ENCODE measurements at regions not wholly inside any gene's neighbourhood (a gene's known extent, or its start where the extent isn't known, plus 50 kb on each side); places are given as distances from the start of the nearest gene placed in this dataset.
"Not testable (repeated sequence)": the region's sequence is repeated elsewhere in the genome, so short reads cannot be mapped to it uniquely, and the experiment has no call there.

DNA sequence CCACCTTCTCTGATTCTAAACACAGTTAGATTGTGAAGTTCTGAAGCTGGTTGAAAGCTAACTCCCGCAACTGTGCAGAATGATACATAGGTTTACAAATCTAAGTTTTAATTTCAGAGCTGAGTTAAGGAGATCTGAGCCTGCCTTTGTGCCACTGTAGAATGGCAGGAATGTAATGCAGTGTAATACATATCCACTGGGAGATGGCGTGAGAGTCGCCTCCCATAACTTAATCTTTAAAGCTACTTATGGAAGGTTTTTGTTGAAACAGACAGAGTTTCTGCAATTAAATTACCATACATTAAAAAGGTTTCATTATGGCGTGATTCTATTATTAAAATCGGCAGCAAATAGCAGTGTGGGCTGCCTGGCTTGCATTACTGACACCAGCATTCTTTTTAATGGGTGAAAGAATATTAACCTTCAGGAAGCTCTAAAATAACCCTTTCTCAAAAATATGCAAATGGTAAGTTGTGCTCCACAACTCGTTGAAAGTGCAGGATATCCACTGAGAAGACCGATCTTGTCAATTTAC lies 257.4 kb downstream of the OLFM4 start:
- no peak overlapping the region for H3K4me3 ChIP-seq (ENCODE audit: low read length)
- no peaks in the 10 kb centered on the region for H3K4me1 ChIP-seq (ENCODE audit: control insufficient read depth, insufficient read depth, low read length)
- H3K27me3 ChIP-seq (ENCODE audit: control insufficient read depth, insufficient read depth, low read length): no peaks in the 10 kb centered on the region

DNA sequence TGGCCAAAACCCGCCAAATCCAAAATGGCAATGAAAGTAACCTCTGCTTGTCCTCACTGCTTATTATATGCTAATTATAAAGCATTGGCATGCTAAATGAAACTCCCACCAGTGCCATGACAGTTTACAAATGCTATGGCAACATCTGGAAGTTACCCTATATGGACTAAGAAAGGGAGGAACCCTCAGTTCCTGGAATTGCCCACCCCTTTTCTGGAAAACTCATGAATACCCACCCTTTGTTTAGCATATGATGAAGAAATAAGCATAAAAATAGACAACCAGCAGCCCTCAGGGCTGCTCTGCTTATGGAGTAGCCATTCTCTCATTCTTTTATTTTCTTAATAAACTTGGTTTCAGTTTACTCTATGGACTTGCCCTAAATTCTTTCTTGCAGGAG lies 269.8 kb downstream of the OLFM4 start:
- no peaks in the 10 kb centered on the region for H3K36me3 ChIP-seq (ENCODE audit: insufficient read depth, low read length)
- H3K9ac ChIP-seq (ENCODE audit: low read depth, low read length): no peak overlapping the region
- no peaks in the 10 kb centered on the region for H3K4me1 ChIP-seq (ENCODE audit: control insufficient read depth, insufficient read depth, low read length)
- H3K4me3 ChIP-seq (ENCODE audit: low read length): no peak overlapping the region
- no peaks in the 10 kb centered on the region for H3K27me3 ChIP-seq (ENCODE audit: control insufficient read depth, insufficient read depth, low read length)
- H3K9me3 ChIP-seq (replicated peaks; ENCODE audit: low read length): peaks cover 6% of the 10 kb centered on the region
- no peak overlapping the region for H3K4me2 ChIP-seq (ENCODE audit: low read length)

More for the DNA sequence above, 257.4 kb downstream of the OLFM4 start:
- H3K9ac ChIP-seq (ENCODE audit: low read depth, low read length): no peak overlapping the region
- no peak overlapping the region for H3K4me2 ChIP-seq (ENCODE audit: low read length)
- H3K36me3 ChIP-seq (ENCODE audit: insufficient read depth, low read length): no peaks in the 10 kb centered on the region
- H3K9me3 ChIP-seq (replicated peaks; ENCODE audit: low read length): peaks cover 3% of the 10 kb centered on the region

DNA sequence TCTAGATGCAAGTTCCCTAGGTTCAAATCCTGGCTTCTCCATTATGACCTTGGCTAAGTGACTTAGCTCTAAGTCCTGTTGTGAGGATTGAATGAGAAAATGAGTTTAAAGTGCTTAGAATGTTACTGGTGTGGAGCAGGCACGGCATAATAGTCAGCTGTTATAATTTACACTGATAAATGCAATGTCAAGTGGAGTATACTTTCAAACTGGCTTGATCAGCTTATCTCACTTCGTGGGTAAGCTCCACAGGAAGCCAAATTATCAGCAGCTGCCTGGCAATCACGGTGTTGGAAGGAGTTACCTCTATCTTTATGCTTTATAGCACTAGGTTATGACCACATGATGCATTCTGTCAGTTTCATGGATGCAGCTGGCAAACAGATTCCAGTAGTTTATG lies 272.8 kb downstream of the OLFM4 start:
- no peaks in the 10 kb centered on the region for H3K9me3 ChIP-seq (replicated peaks; ENCODE audit: low read length)
- H3K4me3 ChIP-seq (ENCODE audit: low read length): no peak overlapping the region
- no peak overlapping the region for H3K9ac ChIP-seq (ENCODE audit: low read depth, low read length)
- H3K4me2 ChIP-seq (ENCODE audit: low read length): no peak overlapping the region
- no peaks in the 10 kb centered on the region for H3K36me3 ChIP-seq (ENCODE audit: insufficient read depth, low read length)
- no peaks in the 10 kb centered on the region for H3K27me3 ChIP-seq (ENCODE audit: control insufficient read depth, insufficient read depth, low read length)
- no peaks in the 10 kb centered on the region for H3K4me1 ChIP-seq (ENCODE audit: control insufficient read depth, insufficient read depth, low read length)

DNA sequence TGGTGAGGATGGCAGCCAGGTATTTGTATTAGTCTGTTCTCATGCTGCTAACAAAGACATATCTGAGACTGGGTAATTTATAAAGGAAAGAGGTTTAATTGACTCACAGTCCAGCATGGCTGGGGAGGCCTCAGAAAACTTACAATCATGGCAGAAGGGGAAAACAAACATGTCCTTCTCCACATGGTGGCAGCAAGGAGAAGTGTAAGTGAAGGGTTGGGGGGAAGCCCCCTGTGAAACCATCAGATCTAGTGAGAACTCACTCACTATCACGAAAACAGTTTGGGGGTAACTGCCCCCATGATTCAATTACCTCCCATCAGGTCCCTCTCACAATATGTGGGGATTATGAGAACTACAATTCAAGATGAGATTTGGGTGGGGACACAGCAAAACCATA lies 276.8 kb downstream of the OLFM4 start:
- not testable (repeated sequence) for H3K9ac ChIP-seq (ENCODE audit: low read depth, low read length); H3K4me1 ChIP-seq (ENCODE audit: control insufficient read depth, insufficient read depth, low read length); H3K36me3 ChIP-seq (ENCODE audit: insufficient read depth, low read length); H3K4me2 ChIP-seq (ENCODE audit: low read length); H3K9me3 ChIP-seq (replicated peaks; ENCODE audit: low read length); H3K4me3 ChIP-seq (ENCODE audit: low read length); H3K27me3 ChIP-seq (ENCODE audit: control insufficient read depth, insufficient read depth, low read length)

DNA sequence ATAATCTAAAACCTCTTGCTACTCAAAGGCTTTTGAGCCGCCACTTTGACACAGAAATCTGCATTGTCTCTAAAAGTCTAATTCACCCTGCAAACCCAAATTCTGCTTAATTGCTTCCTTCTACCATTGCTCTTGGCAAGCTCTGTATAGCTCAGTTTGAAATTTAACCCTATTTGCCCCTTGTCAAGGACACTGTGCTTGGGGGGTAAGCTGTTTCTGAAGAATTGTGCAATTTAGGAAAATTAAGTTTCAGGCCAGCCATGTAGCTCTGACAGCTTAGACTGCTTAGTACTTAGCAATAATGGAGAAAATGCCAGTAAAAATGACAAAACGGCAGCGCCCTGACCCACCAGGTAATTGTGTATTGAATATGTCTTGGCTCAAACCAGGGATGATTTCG lies 282.2 kb downstream of the OLFM4 start:
- Histone ChIP-seq H3K36me3 (ENCODE audit: insufficient read depth, low read length) (no peaks in the 10 kb centered on the region), H3K27me3 (ENCODE audit: control insufficient read depth, insufficient read depth, low read length) (no peaks in the 10 kb centered on the region), H3K4me1 (ENCODE audit: control insufficient read depth, insufficient read depth, low read length) (no peaks in the 10 kb centered on the region), H3K4me2 (ENCODE audit: low read length) (no peak overlapping the region), H3K9ac (ENCODE audit: low read depth, low read length) (no peak overlapping the region), H3K4me3 (ENCODE audit: low read length) (no peak overlapping the region), H3K9me3 (replicated peaks; ENCODE audit: low read length) (no peaks in the 10 kb centered on the region)

DNA sequence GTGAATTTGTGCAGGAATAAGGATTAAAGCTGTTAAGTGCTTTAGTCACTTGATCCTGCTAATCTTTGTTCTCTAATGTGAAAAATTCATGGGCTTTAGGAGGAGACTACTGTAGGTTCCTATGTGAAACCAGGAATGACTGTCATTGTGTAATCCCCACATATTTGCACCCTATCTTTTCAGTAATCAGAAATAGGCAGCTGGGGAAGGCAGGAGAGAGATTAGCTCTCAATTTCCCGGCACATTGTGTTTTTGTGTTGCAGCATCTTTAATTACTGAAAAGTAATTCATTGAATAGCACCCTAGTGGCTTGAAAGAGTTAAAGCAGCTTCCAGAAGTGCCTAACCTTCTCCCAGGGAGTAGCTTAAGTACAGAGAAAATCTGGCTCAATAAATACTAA lies 282.9 kb downstream of the OLFM4 start:
- no peaks in the 10 kb centered on the region for H3K9me3 ChIP-seq (replicated peaks; ENCODE audit: low read length)
- H3K36me3 ChIP-seq (ENCODE audit: insufficient read depth, low read length): no peaks in the 10 kb centered on the region
- H3K4me1 ChIP-seq (ENCODE audit: control insufficient read depth, insufficient read depth, low read length): no peaks in the 10 kb centered on the region

DNA sequence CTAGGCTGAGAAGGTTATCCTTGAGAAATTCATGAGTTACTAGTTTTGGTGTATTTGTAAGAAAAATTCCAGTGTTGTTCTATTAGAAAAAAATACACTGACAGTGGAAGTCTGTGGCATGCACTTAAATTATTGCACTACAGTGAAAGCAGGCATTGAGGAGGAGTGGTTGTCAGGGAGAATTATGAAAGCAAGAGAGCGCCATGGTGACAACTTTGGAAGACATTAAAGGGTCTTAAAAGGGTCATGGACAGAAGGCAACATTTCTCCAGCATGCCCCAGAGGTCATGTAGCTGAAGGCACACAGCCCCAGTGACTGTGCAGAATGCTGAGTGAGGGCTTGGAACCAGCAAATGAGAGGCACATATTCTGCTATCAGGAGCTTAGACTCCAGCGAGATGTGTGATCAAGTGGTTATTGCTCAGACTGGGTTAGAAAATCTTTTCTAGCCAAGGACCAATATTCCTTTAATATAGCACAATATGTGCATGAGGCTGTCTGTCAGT lies 292.7 kb downstream of the OLFM4 start:
- Histone ChIP-seq H3K36me3 (ENCODE audit: insufficient read depth, low read length) (no peaks in the 10 kb centered on the region), H3K27me3 (ENCODE audit: control insufficient read depth, insufficient read depth, low read length) (no peaks in the 10 kb centered on the region), H3K9ac (ENCODE audit: low read depth, low read length) (no peak overlapping the region), H3K9me3 (replicated peaks; ENCODE audit: low read length) (peaks cover 12% of the 10 kb centered on the region), H3K4me3 (ENCODE audit: low read length) (no peak overlapping the region), H3K4me1 (ENCODE audit: control insufficient read depth, insufficient read depth, low read length) (no peaks in the 10 kb centered on the region), H3K4me2 (ENCODE audit: low read length) (no peak overlapping the region)

More for the DNA sequence above, 282.9 kb downstream of the OLFM4 start:
- H3K4me3 ChIP-seq (ENCODE audit: low read length): no peak overlapping the region
- H3K4me2 ChIP-seq (ENCODE audit: low read length): no peak overlapping the region
- H3K9ac ChIP-seq (ENCODE audit: low read depth, low read length): no peak overlapping the region
- no peaks in the 10 kb centered on the region for H3K27me3 ChIP-seq (ENCODE audit: control insufficient read depth, insufficient read depth, low read length)

DNA sequence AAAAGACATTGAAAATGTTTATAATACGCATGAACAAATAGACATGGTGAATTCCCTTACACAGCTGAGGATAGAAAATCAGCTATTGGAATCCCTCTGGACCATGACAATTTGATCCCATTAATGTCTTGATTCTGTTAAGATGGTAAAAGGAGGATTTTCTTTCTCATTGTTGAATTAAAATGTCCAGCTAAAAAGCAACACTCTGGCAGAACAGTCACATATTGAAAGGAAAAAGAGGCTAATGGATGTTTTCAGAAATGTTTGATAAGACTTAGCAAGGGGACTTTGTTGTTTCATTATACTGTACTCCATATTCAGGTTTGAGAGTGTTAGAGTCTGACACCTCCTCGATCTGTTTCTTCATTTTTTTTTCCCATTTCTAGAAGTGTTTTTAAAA lies 296.0 kb downstream of the OLFM4 start:
- Histone ChIP-seq H3K9me3 (replicated peaks; ENCODE audit: low read length) (peaks cover 12% of the 10 kb centered on the region), H3K27me3 (ENCODE audit: control insufficient read depth, insufficient read depth, low read length) (no peaks in the 10 kb centered on the region), H3K4me3 (ENCODE audit: low read length) (no peak overlapping the region), H3K4me1 (ENCODE audit: control insufficient read depth, insufficient read depth, low read length) (no peaks in the 10 kb centered on the region), H3K9ac (ENCODE audit: low read depth, low read length) (no peak overlapping the region), H3K4me2 (ENCODE audit: low read length) (no peak overlapping the region), H3K36me3 (ENCODE audit: insufficient read depth, low read length) (no peaks in the 10 kb centered on the region)

DNA sequence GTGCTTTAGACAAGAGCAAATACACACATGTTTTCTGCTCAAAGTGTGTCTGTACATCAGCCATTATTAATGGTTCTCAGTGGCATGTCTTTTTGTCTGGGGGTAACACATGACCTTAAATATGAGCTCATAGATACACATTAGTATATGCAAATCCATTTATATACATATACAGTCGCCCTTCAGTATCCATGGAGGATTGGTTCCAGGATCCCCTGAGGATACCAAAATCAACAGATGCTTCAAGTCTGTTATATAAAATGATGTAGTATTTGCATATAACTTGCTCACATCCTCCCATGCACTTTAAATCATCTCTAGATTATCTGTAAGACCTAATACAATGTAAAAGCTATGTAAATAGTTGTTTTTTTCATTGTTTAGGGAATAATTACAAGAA lies 298.1 kb downstream of the OLFM4 start:
- no peaks in the 10 kb centered on the region for H3K27me3 ChIP-seq (ENCODE audit: control insufficient read depth, insufficient read depth, low read length)
- H3K4me3 ChIP-seq (ENCODE audit: low read length): no peak overlapping the region
- no peak overlapping the region for H3K4me2 ChIP-seq (ENCODE audit: low read length)
- no peaks in the 10 kb centered on the region for H3K36me3 ChIP-seq (ENCODE audit: insufficient read depth, low read length)
- no peak overlapping the region for H3K9ac ChIP-seq (ENCODE audit: low read depth, low read length)
- H3K9me3 ChIP-seq (replicated peaks; ENCODE audit: low read length): no peaks in the 10 kb centered on the region
- H3K4me1 ChIP-seq (ENCODE audit: control insufficient read depth, insufficient read depth, low read length): no peaks in the 10 kb centered on the region

DNA sequence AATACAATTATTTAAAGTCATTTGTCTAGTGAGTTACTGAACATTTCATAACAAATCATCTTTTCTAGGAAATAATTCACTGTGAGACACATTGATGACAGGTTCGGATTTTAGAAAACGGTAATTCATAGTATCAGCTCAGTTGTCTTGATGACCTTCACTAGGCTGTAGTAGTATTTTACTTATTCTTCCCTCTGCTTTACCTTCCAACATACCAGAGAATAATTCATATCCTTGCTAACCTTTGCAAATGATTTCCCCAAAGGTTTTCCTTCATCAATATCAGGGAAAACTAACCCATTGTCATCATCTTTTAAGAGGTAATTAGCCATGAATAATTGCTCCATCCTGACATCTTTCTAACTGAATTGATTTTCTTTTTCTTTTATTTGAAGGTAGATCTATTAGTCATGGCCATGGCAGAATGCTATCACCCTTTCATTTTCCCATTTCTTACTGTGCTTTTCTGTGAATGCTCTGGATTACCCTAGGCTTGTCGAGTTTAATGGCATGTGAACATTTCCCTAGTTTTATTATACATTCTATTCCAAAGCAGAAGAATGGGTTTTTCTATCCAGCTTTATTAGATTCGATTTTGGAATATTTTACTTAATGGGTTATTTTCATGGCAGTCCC lies 299.2 kb downstream of the OLFM4 start:
- H3K36me3 ChIP-seq (ENCODE audit: insufficient read depth, low read length): no peaks in the 10 kb centered on the region
- no peaks in the 10 kb centered on the region for H3K9me3 ChIP-seq (replicated peaks; ENCODE audit: low read length)
- no peak overlapping the region for H3K9ac ChIP-seq (ENCODE audit: low read depth, low read length)
- H3K4me3 ChIP-seq (ENCODE audit: low read length): no peak overlapping the region
- no peaks in the 10 kb centered on the region for H3K27me3 ChIP-seq (ENCODE audit: control insufficient read depth, insufficient read depth, low read length)
- H3K4me1 ChIP-seq (ENCODE audit: control insufficient read depth, insufficient read depth, low read length): no peaks in the 10 kb centered on the region
- no peak overlapping the region for H3K4me2 ChIP-seq (ENCODE audit: low read length)

DNA sequence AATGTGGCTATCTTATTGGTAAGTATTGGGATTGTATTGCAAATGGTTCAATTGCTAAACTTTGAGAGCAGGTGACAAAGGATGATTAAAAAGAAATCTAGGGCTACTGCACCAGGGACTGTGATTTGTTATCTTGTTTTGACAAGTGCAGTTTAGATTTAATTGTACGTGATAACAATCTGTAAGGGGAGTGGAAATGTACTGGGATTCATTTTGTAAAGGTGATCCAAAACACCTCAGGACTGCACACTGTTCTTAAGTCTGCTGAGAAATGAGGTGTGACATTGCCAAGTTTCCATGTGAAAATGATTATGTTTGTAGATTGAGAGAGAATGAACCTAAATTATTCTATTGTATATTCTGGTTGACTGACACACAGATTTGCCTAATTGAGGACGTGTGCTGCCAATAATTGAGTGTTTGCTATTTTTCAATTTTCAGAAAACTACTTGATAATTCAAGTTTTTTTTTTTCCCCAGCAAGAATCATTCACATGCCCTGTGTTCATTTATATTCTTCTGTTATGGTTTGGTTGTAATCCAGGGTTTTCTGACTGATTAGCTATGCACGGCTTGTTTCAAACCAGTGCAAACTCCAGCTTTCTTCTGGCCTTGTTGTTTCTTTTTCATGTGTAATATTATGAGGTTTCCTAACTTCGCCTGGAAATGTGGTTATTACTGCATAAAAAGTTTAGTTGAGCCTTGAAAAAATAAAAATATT lies 308.0 kb downstream of the OLFM4 start:
- Histone ChIP-seq H3K36me3 (ENCODE audit: insufficient read depth, low read length) (no peaks in the 10 kb centered on the region), H3K4me2 (ENCODE audit: low read length) (no peak overlapping the region), H3K27me3 (ENCODE audit: control insufficient read depth, insufficient read depth, low read length) (no peaks in the 10 kb centered on the region), H3K9ac (ENCODE audit: low read depth, low read length) (no peak overlapping the region), H3K9me3 (replicated peaks; ENCODE audit: low read length) (peaks cover 5% of the 10 kb centered on the region), H3K4me1 (ENCODE audit: control insufficient read depth, insufficient read depth, low read length) (no peaks in the 10 kb centered on the region), H3K4me3 (ENCODE audit: low read length) (no peak overlapping the region)

DNA sequence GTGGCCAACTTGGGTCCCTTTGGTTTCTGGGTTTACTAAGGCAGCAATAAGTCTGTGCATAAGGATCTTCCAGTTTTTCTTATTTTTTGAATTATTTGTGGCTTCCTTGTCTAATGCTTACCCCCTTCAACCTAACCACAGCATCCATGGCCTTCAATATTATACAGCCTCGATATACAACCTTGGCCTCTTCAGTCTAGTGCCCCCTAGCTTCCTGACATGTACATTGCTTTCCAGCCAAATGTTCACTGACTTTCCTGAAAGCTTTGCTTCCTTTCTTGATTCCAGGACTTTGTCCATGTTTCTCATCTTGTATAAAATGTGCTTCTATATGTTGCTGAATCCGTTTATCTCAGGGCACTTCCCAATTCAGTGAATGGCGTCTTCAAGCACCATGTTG lies 310.1 kb downstream of the OLFM4 start:
- Histone ChIP-seq H3K27me3 (ENCODE audit: control insufficient read depth, insufficient read depth, low read length) (no peaks in the 10 kb centered on the region), H3K4me1 (ENCODE audit: control insufficient read depth, insufficient read depth, low read length) (no peaks in the 10 kb centered on the region)

More for the DNA sequence above, 310.1 kb downstream of the OLFM4 start:
- Histone ChIP-seq H3K9me3 (replicated peaks; ENCODE audit: low read length) (peaks cover 5% of the 10 kb centered on the region), H3K4me3 (ENCODE audit: low read length) (no peak overlapping the region), H3K36me3 (ENCODE audit: insufficient read depth, low read length) (no peaks in the 10 kb centered on the region), H3K4me2 (ENCODE audit: low read length) (no peak overlapping the region), H3K9ac (ENCODE audit: low read depth, low read length) (no peak overlapping the region)

All from skeletal muscle satellite cell (primary cell).